IMR-90 (cell line): ENCODE measurements at regions not wholly inside any gene's neighbourhood (a gene's known extent, or its start where the extent isn't known, plus 50 kb on each side); places are given as distances from the start of the nearest gene placed in this dataset.

Experiments used
- ATAC-seq: fragments of 200-7000 bp; cut with Tn5 transposase; 2 replicates; pipeline ENCODE4 v1.9.1; 2020; ENCODE audit warnings: low read depth, mild to moderate bottlenecking, moderate library complexity
- BruUV-seq: library from RNA; stranded (reverse); fragments of 400-500 nt; replicated peaks from 2 replicates; lab custom pipeline; 2021; lab: Mats Ljungman, UMichigan
- CTCF ChIA-PET: fragments of 300-600 bp; formaldehyde crosslinking; extraction: SDS; loops from one replicate; lab custom pipeline; 2021; ENCODE audit warnings: antibody characterized with exemption; lab: Yijun Ruan, JAX
- POLR2A ChIA-PET: fragments of 300-600 bp; sonication (Branson Sonifier 250); formaldehyde crosslinking; loops from one replicate; lab custom pipeline; 2022; ENCODE audit warnings: antibody characterized with exemption; ENCODE audit not compliant: unreplicated experiment; lab: Charles Lee
- DNase-seq: peaks from one replicate; pipeline ENCODE4 v3.0.0; 2013
- H2AFZ ChIP-seq: replicated peaks from 2 replicates; pipeline ENCODE3; 2013; ENCODE audit warnings: low read length, mild to moderate bottlenecking; ENCODE audit not compliant: poor library complexity
- H2AK5ac ChIP-seq: 2 replicates; pipeline ENCODE4 v1.6.1; 2013; ENCODE audit warnings: low read depth, low read length, inconsistent platforms
- H2AK9ac ChIP-seq: replicated peaks from 2 replicates; pipeline ENCODE3; 2013; ENCODE audit warnings: mild to moderate bottlenecking, low read depth, low read length, moderate library complexity; ENCODE audit not compliant: poor library complexity
- H2BK120ac ChIP-seq: 2 replicates; pipeline ENCODE4 v1.6.1; 2013; ENCODE audit warnings: low read depth, low read length, inconsistent platforms
- H2BK15ac ChIP-seq: 3 replicates; pipeline ENCODE4 v1.6.1; 2013; ENCODE audit warnings: low read depth, low read length, inconsistent platforms
- H2BK20ac ChIP-seq: 2 replicates; pipeline ENCODE4 v1.6.1; 2013; ENCODE audit warnings: low read depth, mild to moderate bottlenecking, inconsistent platforms, low read length, moderate library complexity
- H2BK5ac ChIP-seq: 2 replicates; pipeline ENCODE4 v1.6.1; 2013; ENCODE audit warnings: mild to moderate bottlenecking, low read depth, low read length, inconsistent platforms; ENCODE audit not compliant: poor library complexity, severe bottlenecking
- H3K14ac ChIP-seq: replicated peaks from 2 replicates; pipeline ENCODE4 v1.6.1; 2013; ENCODE audit warnings: low read depth, low read length, inconsistent platforms
- H3K18ac ChIP-seq: 2 replicates; pipeline ENCODE4 v1.6.1; 2013; ENCODE audit warnings: low read depth, low read length, control low read depth
- H3K23ac ChIP-seq: 2 replicates; pipeline ENCODE4 v1.6.1; 2013; ENCODE audit warnings: low read depth, low read length, inconsistent platforms
- H3K27ac ChIP-seq: 2 replicates; pipeline ENCODE4 v1.5.1; 2013; ENCODE audit warnings: mild to moderate bottlenecking, control low read depth, low read length; ENCODE audit not compliant: insufficient read depth
- H3K27me3 ChIP-seq: 2 replicates; pipeline ENCODE4 v1.6.1; 2013; ENCODE audit warnings: low read length; ENCODE audit not compliant: control insufficient read depth, insufficient read depth
- H3K36me3 ChIP-seq: 2 replicates; pipeline ENCODE4 v1.6.1; 2013; ENCODE audit warnings: low read length, mixed read lengths; ENCODE audit not compliant: control insufficient read depth, insufficient read depth
- H3K4ac ChIP-seq: 2 replicates; pipeline ENCODE4 v1.6.1; 2013; ENCODE audit warnings: low read depth, low read length, inconsistent platforms
- H3K4me1 ChIP-seq: 2 replicates; pipeline ENCODE4 v1.6.1; 2013; ENCODE audit warnings: low read length, mixed read lengths; ENCODE audit not compliant: control insufficient read depth, insufficient read depth
- H3K4me2 ChIP-seq: 2 replicates; pipeline ENCODE4 v1.6.1; 2013; ENCODE audit warnings: low read depth, mild to moderate bottlenecking, control low read depth, low read length, moderate library complexity
- H3K4me3 ChIP-seq: 2 replicates; pipeline ENCODE4 v1.5.1; 2013; ENCODE audit warnings: low read depth, mild to moderate bottlenecking, control low read depth, low read length, moderate library complexity; ENCODE audit not compliant: insufficient read depth
- H3K56ac ChIP-seq: 2 replicates; pipeline ENCODE4 v1.6.1; 2013; ENCODE audit warnings: low read length, inconsistent platforms; ENCODE audit not compliant: insufficient read depth; ENCODE audit errors: extremely low read depth
- H3K79me1 ChIP-seq, 2 experiments: 2 replicates each; pipeline ENCODE4 v1.6.1; 2013; ENCODE audit warnings: low read length in 2 of 2, inconsistent platforms in 1 of 2, low read depth in 1 of 2
- H3K9ac ChIP-seq: 2 replicates; pipeline ENCODE4 v1.6.1; 2013; ENCODE audit warnings: low read depth, low read length, control low read depth
- H3K9me1 ChIP-seq: 2 replicates; pipeline ENCODE4 v1.6.1; 2013; ENCODE audit warnings: low read length, inconsistent platforms; ENCODE audit not compliant: insufficient read depth
- H3K9me3 ChIP-seq: 2 replicates; pipeline ENCODE4 v1.6.1; 2013; ENCODE audit warnings: low read length; ENCODE audit not compliant: control insufficient read depth, insufficient read depth
- H4K20me1 ChIP-seq: 2 replicates; pipeline ENCODE4 v1.6.1; 2013; ENCODE audit warnings: low read length, inconsistent platforms; ENCODE audit not compliant: insufficient read depth
- H4K5ac ChIP-seq: 2 replicates; pipeline ENCODE4 v1.6.1; 2013; ENCODE audit warnings: mild to moderate bottlenecking, low read depth, low read length, control low read depth
- H4K8ac ChIP-seq, 2 experiments: 2 replicates each; pipeline ENCODE4 v1.6.1; 2013; ENCODE audit warnings: low read depth in 2 of 2, low read length in 2 of 2, control low read depth in 1 of 2, inconsistent platforms in 1 of 2
- H4K91ac ChIP-seq: 2 replicates; pipeline ENCODE4 v1.6.1; 2013; ENCODE audit warnings: low read depth, low read length, inconsistent platforms; ENCODE audit not compliant: insufficient read depth
- CEBPB ChIP-seq: IDR thresholded peaks from 2 replicates; pipeline ENCODE4 v1.6.1; 2012; ENCODE audit warnings: low read depth, low read length, improper control_type of control experiment
- CHD1 ChIP-seq: IDR thresholded peaks from 2 replicates; pipeline ENCODE4 v1.6.1; 2012; ENCODE audit warnings: low read depth, low read length, improper control_type of control experiment
- CTCF ChIP-seq: conservative IDR thresholded peaks from 2 replicates; pipeline ENCODE4 v1.5.1; 2012; ENCODE audit warnings: mild to moderate bottlenecking, low read depth, low read length, improper control_type of control experiment
- FOS ChIP-seq: fragments of 150-350 bp; IDR thresholded peaks from 2 replicates; pipeline ENCODE4 v1.6.1; 2016; ENCODE audit warnings: low read depth, low read length
- MAFK ChIP-seq: IDR thresholded peaks from 2 replicates; pipeline ENCODE4 v1.6.1; 2012; ENCODE audit warnings: low read depth, low read length, improper control_type of control experiment
- MAZ ChIP-seq: IDR thresholded peaks from 2 replicates; pipeline ENCODE4 v1.6.1; 2012; ENCODE audit warnings: low read depth, mild to moderate bottlenecking, low read length, improper control_type of control experiment, moderate library complexity, borderline replicate concordance
- NFE2L2 ChIP-seq: fragments of 150-350 bp; IDR thresholded peaks from 2 replicates; pipeline ENCODE4 v1.6.1; 2016; ENCODE audit warnings: low read depth, mild to moderate bottlenecking, low read length
- POLR2A ChIP-seq: IDR thresholded peaks from 2 replicates; pipeline ENCODE4 v1.6.1; 2012; ENCODE audit warnings: mild to moderate bottlenecking, low read depth, low read length
- RAD21 ChIP-seq: IDR thresholded peaks from 2 replicates; pipeline ENCODE4 v1.6.1; 2012; ENCODE audit warnings: low read length, improper control_type of control experiment
- RCOR1 ChIP-seq: IDR thresholded peaks from 2 replicates; pipeline ENCODE4 v1.6.1; 2012; ENCODE audit warnings: mild to moderate bottlenecking, low read length, improper control_type of control experiment; ENCODE audit not compliant: insufficient replicate concordance
- RFX5 ChIP-seq: IDR thresholded peaks from 2 replicates; pipeline ENCODE4 v1.8.0; 2012; ENCODE audit warnings: low read depth, mild to moderate bottlenecking, low read length, moderate library complexity
- SMC3 ChIP-seq: fragments of 150-350 bp; IDR thresholded peaks from 2 replicates; pipeline ENCODE4 v1.6.1; 2016; ENCODE audit warnings: low read depth, mild to moderate bottlenecking, antibody characterized with exemption, low read length, moderate library complexity
- WGBS, 2 experiments: methylation state at CpG; one replicate each; pipeline versions ENCODE4 v1.1.5 to v1.1.7; 2013; ENCODE audit warnings: missing lambda C conversion rate in 2 of 2; ENCODE audit not compliant: insufficient read length in 1 of 2; ENCODE audit errors: extremely low coverage in 2 of 2; 5-methylcytosine and 5-hydroxymethylcytosine counted together
- dilution Hi-C: fragments of 300-500 bp; cut with HindIII; formaldehyde crosslinking; loops from one replicate; pipeline ENCODE4 v1.14.3; 2018; ENCODE audit warnings: low sequenced_read_pairs; ENCODE audit not compliant: unreplicated experiment
- in situ Hi-C: fragments of 300-500 bp; cut with MboI; formaldehyde crosslinking; loops from 3 replicates; pipeline ENCODE4 v1.14.3; 2019; ENCODE audit warnings: low sequenced_read_pairs, inconsistent platforms, mixed read lengths
- intact Hi-C: fragments of 100-400 bp; cut with micrococcal nuclease; formaldehyde crosslinking; loops from 2 replicates; pipeline ENCODE4 v1.10.0; 2022
- TF ChIP-seq, protein P1 (sequence below): fragments of 150-350 bp; IDR thresholded peaks from 2 replicates; pipeline ENCODE4 v1.6.1; 2016; ENCODE audit warnings: low read depth, mild to moderate bottlenecking, low read length, moderate library complexity, borderline replicate concordance
- TF ChIP-seq, protein P2 (sequence below): fragments of 150-350 bp; IDR thresholded peaks from 2 replicates; pipeline ENCODE4 v1.6.1; 2017; ENCODE audit warnings: mild to moderate bottlenecking, antibody characterized with exemption, low read length, low read depth

DNA sequence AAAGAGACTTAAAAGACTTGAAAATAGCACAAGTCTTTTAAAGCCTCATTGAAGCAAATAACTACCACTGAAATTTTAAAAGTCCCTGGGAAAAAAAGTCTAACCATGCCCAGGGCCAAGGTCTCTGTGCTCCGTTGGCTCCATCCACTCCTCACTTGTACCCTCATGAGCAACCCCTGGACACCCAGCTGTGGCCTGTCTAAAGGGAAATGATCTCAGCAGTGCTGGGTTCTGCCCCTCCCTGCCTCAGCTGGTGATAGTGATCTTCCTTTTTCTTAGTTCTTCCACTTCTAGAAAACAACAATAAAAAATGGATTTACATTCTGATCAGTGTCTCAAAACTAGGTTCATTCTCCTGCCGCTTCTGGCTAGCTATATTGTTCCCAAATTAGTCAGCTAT is 423.5 kb upstream of the ADAMTS5 start:
- in situ Hi-C loops, result no loop called here
- H3K23ac ChIP-seq, result no peak overlapping the region
- no peak overlapping the region for H2AK9ac ChIP-seq
- intact Hi-C loops, result no loop called here
- H2BK5ac ChIP-seq, result no peak overlapping the region
- TF ChIP-seq, protein P1, sequence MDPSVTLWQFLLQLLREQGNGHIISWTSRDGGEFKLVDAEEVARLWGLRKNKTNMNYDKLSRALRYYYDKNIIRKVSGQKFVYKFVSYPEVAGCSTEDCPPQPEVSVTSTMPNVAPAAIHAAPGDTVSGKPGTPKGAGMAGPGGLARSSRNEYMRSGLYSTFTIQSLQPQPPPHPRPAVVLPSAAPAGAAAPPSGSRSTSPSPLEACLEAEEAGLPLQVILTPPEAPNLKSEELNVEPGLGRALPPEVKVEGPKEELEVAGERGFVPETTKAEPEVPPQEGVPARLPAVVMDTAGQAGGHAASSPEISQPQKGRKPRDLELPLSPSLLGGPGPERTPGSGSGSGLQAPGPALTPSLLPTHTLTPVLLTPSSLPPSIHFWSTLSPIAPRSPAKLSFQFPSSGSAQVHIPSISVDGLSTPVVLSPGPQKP, result no peak
- no peak for TF ChIP-seq SMC3
- TF ChIP-seq MAZ, result no peak
- no peak for TF ChIP-seq RCOR1
- no peak for TF ChIP-seq RFX5
- TF ChIP-seq RAD21, result no peak
- TF ChIP-seq MAFK, result no peak
- TF ChIP-seq, protein P2, sequence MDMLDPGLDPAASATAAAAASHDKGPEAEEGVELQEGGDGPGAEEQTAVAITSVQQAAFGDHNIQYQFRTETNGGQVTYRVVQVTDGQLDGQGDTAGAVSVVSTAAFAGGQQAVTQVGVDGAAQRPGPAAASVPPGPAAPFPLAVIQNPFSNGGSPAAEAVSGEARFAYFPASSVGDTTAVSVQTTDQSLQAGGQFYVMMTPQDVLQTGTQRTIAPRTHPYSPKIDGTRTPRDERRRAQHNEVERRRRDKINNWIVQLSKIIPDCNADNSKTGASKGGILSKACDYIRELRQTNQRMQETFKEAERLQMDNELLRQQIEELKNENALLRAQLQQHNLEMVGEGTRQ, result no peak
- TF ChIP-seq CEBPB, result no peak
- no peak for TF ChIP-seq CTCF
- no peak for TF ChIP-seq NFE2L2
- TF ChIP-seq POLR2A, result no peak
- no peak for TF ChIP-seq FOS
- no peak for TF ChIP-seq CHD1
- H4K5ac ChIP-seq, result no peak overlapping the region
- no peaks in the 10 kb centered on the region for H3K9me1 ChIP-seq
- no peak for ATAC-seq
- H2AK5ac ChIP-seq, result no peak overlapping the region
- H3K9ac ChIP-seq, result no peak overlapping the region
- ChIA-PET CTCF (no interaction called here), POLR2A (no interaction called here)
- H3K9me3 ChIP-seq, result no peaks in the 10 kb centered on the region
- no CpG with 5 or more reads among the region's 2 CpGs for WGBS, 2 experiments
- no peak overlapping the region for H4K91ac ChIP-seq
- H3K4ac ChIP-seq, result no peak overlapping the region
- H3K27ac ChIP-seq, result no peak overlapping the region
- DNase-seq, result no peak
- H4K20me1 ChIP-seq, result no peaks in the 10 kb centered on the region
- no peak overlapping the region for H3K56ac ChIP-seq
- dilution Hi-C loops, result no loop called here
- H3K79me1 ChIP-seq, result no peaks in the 10 kb centered on the region
- H2BK15ac ChIP-seq, result no peak overlapping the region; the same call in 2 of the 3 replicates
- no peaks in the 10 kb centered on the region for H3K4me1 ChIP-seq
- no peaks in the 10 kb centered on the region for H3K36me3 ChIP-seq
- BruUV-seq, result no TSS peak
- no peak overlapping the region for H2AFZ ChIP-seq
- no peak overlapping the region for H4K8ac ChIP-seq
- no peak overlapping the region for H3K18ac ChIP-seq
- H3K4me2 ChIP-seq, result no peak overlapping the region
- peak overlapping the region; percentile 31; the same call in 1 of the 2 replicates for H3K14ac ChIP-seq
- H2BK20ac ChIP-seq, result no peak overlapping the region
- H3K27me3 ChIP-seq, result no peaks in the 10 kb centered on the region
- no peak overlapping the region for H3K4me3 ChIP-seq
- H2BK120ac ChIP-seq, result no peak overlapping the region
